HCT116 (cell line): ENCODE measurements at regions not wholly inside any gene's neighbourhood (a gene's known extent, or its start where the extent isn't known, plus 50 kb on each side); places are given as distances from the start of the nearest gene placed in this dataset.

Experiments used
- EZH2 ChIP-seq: fragments of 200-600 bp; sonication (generic); IDR thresholded peaks from 2 replicates; pipeline ENCODE4 v1.6.1; 2017; ENCODE audit warnings: antibody characterized with exemption, mixed run types
- EZH2phosphoT487 ChIP-seq: fragments of 200-600 bp; IDR thresholded peaks from 2 replicates; pipeline ENCODE4 v1.6.1; 2018; ENCODE audit warnings: antibody characterized with exemption, borderline replicate concordance
- FOSL1 ChIP-seq: IDR thresholded peaks from 2 replicates; pipeline ENCODE4 v1.6.1; 2012; ENCODE audit warnings: low read depth
- JUND ChIP-seq: IDR thresholded peaks from 2 replicates; pipeline ENCODE4 v1.6.1; 2012
- MAX ChIP-seq: IDR thresholded peaks from 2 replicates; pipeline ENCODE4 v1.6.1; 2012
- POLR2A ChIP-seq: IDR thresholded peaks from 2 replicates; pipeline ENCODE4 v1.7.0; 2011; ENCODE audit warnings: borderline replicate concordance; ENCODE audit not compliant: insufficient read depth, insufficient read length; ENCODE audit errors: extremely low read depth
- POLR2AphosphoS5 ChIP-seq: IDR thresholded peaks from 2 replicates; pipeline ENCODE4 v1.6.1; 2011; ENCODE audit warnings: mild to moderate bottlenecking, low read depth, low read length, moderate library complexity
- RAD21 ChIP-seq: IDR thresholded peaks from 2 replicates; pipeline ENCODE4 v1.6.1; 2012; ENCODE audit warnings: low read depth, mild to moderate bottlenecking
- SRF ChIP-seq: IDR thresholded peaks from 2 replicates; pipeline ENCODE4 v1.6.1; 2012; ENCODE audit warnings: low read depth
- TCF7L2 ChIP-seq: IDR thresholded peaks from 2 replicates; pipeline ENCODE4 v1.7.0; 2011; ENCODE audit warnings: borderline replicate concordance, inconsistent platforms; ENCODE audit not compliant: insufficient read depth, insufficient read length; ENCODE audit errors: extremely low read depth
- ZFX ChIP-seq: fragments of 450-650 bp; IDR thresholded peaks from 2 replicates; pipeline ENCODE4 v1.6.1; 2017
- ZNF274 ChIP-seq: fragments of 200-500 bp; sonication (Bioruptor generic); IDR thresholded peaks from 2 replicates; pipeline ENCODE4 v1.6.1; 2014; ENCODE audit warnings: mild to moderate bottlenecking, low read depth, low read length, inconsistent platforms
- TF ChIP-seq, protein P1 (sequence below), 3 experiments: fragments of 200-600 bp in 1 of 3; sonication (generic) in 1 of 3; IDR thresholded peaks in 2 of 3; conservative IDR thresholded peaks in 1 of 3; 2 replicates each; pipeline ENCODE4 v1.5.1; 2012 to 2017; ENCODE audit warnings: low read depth in 2 of 3, low read length in 2 of 3, antibody characterized with exemption in 1 of 3, borderline replicate concordance in 1 of 3, control low read depth in 1 of 3, mild to moderate bottlenecking in 1 of 3, mixed read lengths in 1 of 3, mixed run types in 1 of 3, moderate library complexity in 1 of 3; ENCODE audit not compliant: insufficient read depth in 1 of 3
- TF ChIP-seq, protein P2 (sequence below): IDR thresholded peaks from 2 replicates; pipeline ENCODE4 v1.6.1; 2012

DNA sequence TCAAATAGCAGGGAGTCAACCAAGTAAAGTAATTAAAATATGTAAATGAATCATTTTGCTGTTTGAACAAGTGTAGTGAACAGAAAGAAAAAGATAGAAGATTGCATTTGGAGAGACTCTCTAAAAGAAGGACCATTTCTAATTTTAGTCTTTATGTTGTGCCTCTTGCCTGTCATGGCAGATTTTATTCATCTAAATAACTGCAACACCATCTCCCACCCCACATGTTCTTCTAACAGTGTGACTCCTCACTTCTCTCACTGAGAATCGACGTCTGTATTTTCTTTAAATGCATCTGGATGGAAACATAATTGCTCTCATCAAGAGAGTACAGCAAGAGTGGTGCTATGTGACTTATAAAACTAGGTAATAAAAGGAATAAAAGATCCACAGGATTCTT, 439.9 kb upstream of the GBE1 start:
- TF ChIP-seq TCF7L2, result no peak
- TF ChIP-seq, protein P1, sequence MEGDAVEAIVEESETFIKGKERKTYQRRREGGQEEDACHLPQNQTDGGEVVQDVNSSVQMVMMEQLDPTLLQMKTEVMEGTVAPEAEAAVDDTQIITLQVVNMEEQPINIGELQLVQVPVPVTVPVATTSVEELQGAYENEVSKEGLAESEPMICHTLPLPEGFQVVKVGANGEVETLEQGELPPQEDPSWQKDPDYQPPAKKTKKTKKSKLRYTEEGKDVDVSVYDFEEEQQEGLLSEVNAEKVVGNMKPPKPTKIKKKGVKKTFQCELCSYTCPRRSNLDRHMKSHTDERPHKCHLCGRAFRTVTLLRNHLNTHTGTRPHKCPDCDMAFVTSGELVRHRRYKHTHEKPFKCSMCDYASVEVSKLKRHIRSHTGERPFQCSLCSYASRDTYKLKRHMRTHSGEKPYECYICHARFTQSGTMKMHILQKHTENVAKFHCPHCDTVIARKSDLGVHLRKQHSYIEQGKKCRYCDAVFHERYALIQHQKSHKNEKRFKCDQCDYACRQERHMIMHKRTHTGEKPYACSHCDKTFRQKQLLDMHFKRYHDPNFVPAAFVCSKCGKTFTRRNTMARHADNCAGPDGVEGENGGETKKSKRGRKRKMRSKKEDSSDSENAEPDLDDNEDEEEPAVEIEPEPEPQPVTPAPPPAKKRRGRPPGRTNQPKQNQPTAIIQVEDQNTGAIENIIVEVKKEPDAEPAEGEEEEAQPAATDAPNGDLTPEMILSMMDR (IDR thresholded peaks at IDR 0.05 in 2 of 3, conservative IDR thresholded peaks at IDR 0.05 in 1 of 3; ENCODE audit: borderline replicate concordance in 1 of 3, insufficient read depth in 1 of 3, low read depth in 2 of 3, low read length in 2 of 3), result no peak
- TF ChIP-seq, protein P2, sequence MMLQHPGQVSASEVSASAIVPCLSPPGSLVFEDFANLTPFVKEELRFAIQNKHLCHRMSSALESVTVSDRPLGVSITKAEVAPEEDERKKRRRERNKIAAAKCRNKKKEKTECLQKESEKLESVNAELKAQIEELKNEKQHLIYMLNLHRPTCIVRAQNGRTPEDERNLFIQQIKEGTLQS, result no peak
- TF ChIP-seq ZNF274, result no peak
- TF ChIP-seq EZH2, result no peak
- TF ChIP-seq RAD21, result no peak
- TF ChIP-seq POLR2AphosphoS5, result no peak
- no peak for TF ChIP-seq FOSL1
- TF ChIP-seq SRF, result no peak
- no peak for TF ChIP-seq POLR2A
- no peak for TF ChIP-seq JUND
- no peak for TF ChIP-seq EZH2phosphoT487
- no peak for TF ChIP-seq MAX
- no peak for TF ChIP-seq ZFX
